Transverse colon (tissue), 4 donors: ENCODE measurements at regions not wholly inside any gene's neighbourhood (a gene's known extent, or its start where the extent isn't known, plus 50 kb on each side); places are given as distances from the start of the nearest gene placed in this dataset.

Source experiments
- DNase-seq: peaks from one replicate; pipeline ENCODE4 v3.0.0-alpha.2; 2019
- H3K27ac ChIP-seq, 4 donors: fragments of 200-600 bp; sonication (generic); 2 replicates each; pipeline ENCODE4 v1.5.1; 2016 to 2018; ENCODE audit warnings: inconsistent platforms in 4 of 4
- H3K27me3 ChIP-seq: fragments of 200-600 bp; sonication (generic); 2 replicates; pipeline ENCODE4 v1.5.1; 2017; ENCODE audit warnings: inconsistent platforms
- H3K36me3 ChIP-seq, 4 donors: fragments of 200-600 bp; sonication (generic); 2 replicates each; pipeline ENCODE4 v1.5.1; 2017 to 2019; ENCODE audit warnings: inconsistent platforms in 4 of 4
- H3K4me1 ChIP-seq, 4 donors: fragments of 200-600 bp; sonication (generic); 2 replicates each; pipeline ENCODE4 v1.5.1; 2017 to 2020; ENCODE audit warnings: inconsistent platforms in 4 of 4
- H3K4me3 ChIP-seq, 4 donors: fragments of 200-600 bp; sonication (generic); 1 replicate in 1 of 4; 2 replicates in 3 of 4; pipeline versions ENCODE4 v1.5.1 to v1.6.1; 2017 to 2019; ENCODE audit warnings: inconsistent platforms in 4 of 4
- H3K9me3 ChIP-seq, 2 donors: fragments of 200-600 bp; sonication (generic); 2 replicates each; pipeline ENCODE4 v1.5.1; 2017 to 2019; ENCODE audit warnings: inconsistent platforms in 2 of 2
- EP300 ChIP-seq: sonication (generic); formaldehyde crosslinking; IDR thresholded peaks from one replicate; pipeline ENCODE4 v1.6.1; 2017; ENCODE audit warnings: antibody characterized with exemption, low read depth
- POLR2A ChIP-seq: fragments of 450-650 bp; IDR thresholded peaks from one replicate; pipeline ENCODE4 v1.6.1; 2016; ENCODE audit warnings: antibody characterized with exemption, mild to moderate bottlenecking, moderate library complexity
- POLR2AphosphoS5 ChIP-seq, 3 donors: sonication (generic); formaldehyde crosslinking; IDR thresholded peaks; one replicate each; pipeline ENCODE4 v1.6.1; 2016; ENCODE audit warnings: antibody characterized with exemption in 3 of 3
- WGBS, 2 donors: methylation state at CpG; one replicate each; pipeline ENCODE4 v1.1.5; 2018; ENCODE audit warnings: low coverage in 1 of 2; 5-methylcytosine and 5-hydroxymethylcytosine counted together
- in situ Hi-C, 4 donors: fragments of 200-750 bp; cut with MboI; loops; one replicate each; pipeline versions ENCODE4 v1.15.0 to v1.15.1; 2017; ENCODE audit warnings: low sequenced_read_pairs in 3 of 4, low pct_ligation_motif_present in 1 of 4, low pct_unique_long_range_greater_than_20kb in 1 of 4
- intact Hi-C: fragments of 100-400 bp; cut with DNase I; formaldehyde crosslinking; loops from one replicate; pipeline ENCODE4 v1.15.1; 2023; ENCODE audit warnings: low total_unique reads
- TF ChIP-seq, protein P1 (sequence below), 5 experiments: fragments of 200-600 bp in 3 of 5; fragments of 450-650 bp in 2 of 5; sonication (generic) in 3 of 5; IDR thresholded peaks; 1 replicate in 2 of 5; 2 replicates in 3 of 5; pipeline ENCODE4 v1.5.1; 2016 to 2017; ENCODE audit warnings: antibody characterized with exemption in 5 of 5, inconsistent platforms in 3 of 5, mild to moderate bottlenecking in 2 of 5, moderate library complexity in 1 of 5

DNA sequence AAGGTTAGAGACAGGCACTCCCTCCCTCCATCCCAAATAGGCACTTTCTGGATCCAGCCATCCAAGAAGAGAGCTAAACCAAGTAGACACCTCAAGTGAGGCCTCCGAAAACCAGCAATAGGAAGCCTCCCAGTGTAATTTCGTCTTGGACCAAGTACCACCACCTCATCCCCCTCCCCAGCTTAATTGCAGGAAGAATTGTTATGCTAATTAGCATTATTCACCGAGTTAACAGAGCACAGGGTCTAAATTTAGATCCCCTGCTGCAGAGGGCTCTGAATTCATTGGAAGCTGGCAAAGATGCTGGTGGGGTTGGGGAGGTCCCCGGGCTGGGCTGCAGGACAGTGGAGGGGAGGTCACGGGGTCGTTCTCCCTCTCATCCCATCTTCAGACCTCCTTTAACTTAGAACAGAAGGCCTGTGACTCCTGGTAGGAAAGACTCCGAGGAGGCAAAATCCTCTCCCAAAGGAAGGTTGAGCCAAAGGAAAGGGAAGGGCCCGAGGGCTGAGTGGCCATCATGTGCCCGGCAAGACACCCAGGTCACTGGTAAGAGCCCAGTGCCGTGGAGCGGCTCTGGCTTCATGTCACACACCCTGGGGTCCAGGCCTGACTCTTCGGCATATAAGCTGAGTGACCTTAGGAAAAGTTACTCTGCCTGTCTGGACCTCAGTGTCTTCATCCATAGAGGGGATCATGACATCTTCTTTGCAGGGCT is 209.2 kb upstream of the GRIK3 start:
- in situ Hi-C loops = no loop called here
- TF ChIP-seq EP300 (no peak), POLR2A (no peak), POLR2AphosphoS5 (IDR thresholded peaks at IDR 0.05) (no peak)
- TF ChIP-seq, protein P1, sequence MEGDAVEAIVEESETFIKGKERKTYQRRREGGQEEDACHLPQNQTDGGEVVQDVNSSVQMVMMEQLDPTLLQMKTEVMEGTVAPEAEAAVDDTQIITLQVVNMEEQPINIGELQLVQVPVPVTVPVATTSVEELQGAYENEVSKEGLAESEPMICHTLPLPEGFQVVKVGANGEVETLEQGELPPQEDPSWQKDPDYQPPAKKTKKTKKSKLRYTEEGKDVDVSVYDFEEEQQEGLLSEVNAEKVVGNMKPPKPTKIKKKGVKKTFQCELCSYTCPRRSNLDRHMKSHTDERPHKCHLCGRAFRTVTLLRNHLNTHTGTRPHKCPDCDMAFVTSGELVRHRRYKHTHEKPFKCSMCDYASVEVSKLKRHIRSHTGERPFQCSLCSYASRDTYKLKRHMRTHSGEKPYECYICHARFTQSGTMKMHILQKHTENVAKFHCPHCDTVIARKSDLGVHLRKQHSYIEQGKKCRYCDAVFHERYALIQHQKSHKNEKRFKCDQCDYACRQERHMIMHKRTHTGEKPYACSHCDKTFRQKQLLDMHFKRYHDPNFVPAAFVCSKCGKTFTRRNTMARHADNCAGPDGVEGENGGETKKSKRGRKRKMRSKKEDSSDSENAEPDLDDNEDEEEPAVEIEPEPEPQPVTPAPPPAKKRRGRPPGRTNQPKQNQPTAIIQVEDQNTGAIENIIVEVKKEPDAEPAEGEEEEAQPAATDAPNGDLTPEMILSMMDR (IDR thresholded peaks at IDR 0.05) = no peak
- WGBS, 2 donors = 59% methylated on average over 12 of the region's 12 CpGs; no CpG with 5 or more reads in 1 of the 2 donors

DNA sequence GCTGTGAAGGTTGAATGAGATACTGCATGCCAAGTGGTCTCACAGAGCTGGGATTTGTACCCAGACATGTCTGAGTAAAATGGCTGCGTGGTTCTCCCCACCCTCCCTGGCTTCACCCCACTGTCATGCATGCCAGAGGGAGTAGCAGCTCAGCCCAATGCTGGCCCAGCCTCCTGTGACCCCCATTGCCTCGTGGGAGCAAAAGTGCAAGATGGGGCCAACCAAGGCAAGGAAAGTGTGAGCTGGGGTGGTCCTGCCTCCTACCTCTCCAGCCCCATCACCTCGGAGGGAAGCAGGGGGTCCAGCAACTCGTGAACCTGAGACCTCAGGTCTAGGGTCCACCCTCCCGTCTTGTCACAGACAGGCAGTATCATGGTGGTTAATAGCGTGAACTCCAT is 209.8 kb upstream of the GRIK3 start:
- Histone ChIP-seq H3K27me3 (peaks cover 20% of the 10 kb centered on the region), H3K36me3 (no peaks in the 10 kb centered on the region), H3K4me1 (no peaks in the 10 kb centered on the region), H3K27ac (no peak overlapping the region), H3K4me3 (no peak overlapping the region), H3K9me3 (no peaks in the 10 kb centered on the region)
- WGBS, 2 donors = 67% methylated on average over 6 of the region's 6 CpGs; no CpG with 5 or more reads in 1 of the 2 donors
- no peak for TF ChIP-seq POLR2AphosphoS5 (IDR thresholded peaks at IDR 0.05)
- no peak for TF ChIP-seq POLR2A
- no peak for TF ChIP-seq EP300
- TF ChIP-seq, protein P1 (IDR thresholded peaks at IDR 0.05) = no peak
- in situ Hi-C loops (no loop called here), intact Hi-C loops (no loop called here)
- no peak for DNase-seq

More for the DNA sequence above, 209.2 kb upstream of the GRIK3 start:
- Histone ChIP-seq H3K27ac (no peak overlapping the region), H3K4me1 (no peaks in the 10 kb centered on the region), H3K36me3 (no peaks in the 10 kb centered on the region), H3K9me3 (no peaks in the 10 kb centered on the region), H3K27me3 (peaks cover 17% of the 10 kb centered on the region), H3K4me3 (no peak overlapping the region)
- intact Hi-C loops = no loop called here
- no peak for DNase-seq

GRCh38 chr1:37244815-37245214 is 210.5 kb upstream of the GRIK3 start:
- DNase-seq = no peak
- in situ Hi-C loops (no loop called here), intact Hi-C loops (no loop called here)
- Histone ChIP-seq H3K27ac (no peak overlapping the region), H3K36me3 (no peaks in the 10 kb centered on the region), H3K27me3 (peaks cover 20% of the 10 kb centered on the region), H3K9me3 (no peaks in the 10 kb centered on the region), H3K4me1 (no peaks in the 10 kb centered on the region), H3K4me3 (no peak overlapping the region)
- WGBS, 2 donors = 65% methylated on average over 3 of the region's 3 CpGs; no CpG with 5 or more reads in 1 of the 2 donors
- TF ChIP-seq EP300 (no peak), POLR2AphosphoS5 (IDR thresholded peaks at IDR 0.05) (no peak), POLR2A (no peak)
- TF ChIP-seq, protein P1 (IDR thresholded peaks at IDR 0.05) = no peak

GRCh38 chr1:37246631-37247030 is 212.3 kb upstream of the GRIK3 start:
- TF ChIP-seq EP300 = no peak
- no peak for TF ChIP-seq POLR2A
- TF ChIP-seq, protein P1 (IDR thresholded peaks at IDR 0.05) = no peak
- intact Hi-C loops (no loop called here), in situ Hi-C loops (no loop called here)
- Histone ChIP-seq H3K4me1 (no peaks in the 10 kb centered on the region), H3K27me3 (peaks cover 10% of the 10 kb centered on the region), H3K4me3 (no peak overlapping the region), H3K36me3 (no peaks in the 10 kb centered on the region), H3K9me3 (no peaks in the 10 kb centered on the region), H3K27ac (no peak overlapping the region)
- DNase-seq = no peak
- 17 to 65% methylated on average over 1 to 6 of the region's 6 CpGs for WGBS, 2 donors
